ENCODE measurements at regions not wholly inside any gene's neighbourhood (a gene's known extent, or its start where the extent isn't known, plus 50 kb on each side); places are given as distances from the start of the nearest gene placed in this dataset.
"Not testable (repeated sequence)": the region's sequence is repeated elsewhere in the genome, so short reads cannot be mapped to it uniquely, and the experiment has no call there.

GRCh38 chr15:20305912-20306311, 235.7 kb downstream of the GOLGA6L6 start:
- H3K4me3 ChIP-seq (ENCODE audit: low read length); H3K4me1 ChIP-seq (ENCODE audit: insufficient read depth, low read length); H3K36me3 ChIP-seq (ENCODE audit: insufficient read depth, low read length); H2AFZ ChIP-seq (ENCODE audit: low read depth, low read length); H3K9me3 ChIP-seq (ENCODE audit: low read length); H3K27me3 ChIP-seq (ENCODE audit: insufficient read depth, low read length): not testable (repeated sequence)

- H3K36me3 ChIP-seq (ENCODE audit: insufficient read depth, low read length); H2AFZ ChIP-seq (ENCODE audit: low read depth, low read length); H3K9me3 ChIP-seq (ENCODE audit: low read length); H3K4me3 ChIP-seq (ENCODE audit: low read length); H3K4me1 ChIP-seq (ENCODE audit: insufficient read depth, low read length); H3K27me3 ChIP-seq (ENCODE audit: insufficient read depth, low read length): not testable (repeated sequence)
These were observed 236.6 kb downstream of the GOLGA6L6 start for GRCh38 chr15:20305015-20305465.

- not testable (repeated sequence) for H2AFZ ChIP-seq (ENCODE audit: low read depth, low read length); H3K9me3 ChIP-seq (ENCODE audit: low read length); H3K27me3 ChIP-seq (ENCODE audit: insufficient read depth, low read length); H3K4me1 ChIP-seq (ENCODE audit: insufficient read depth, low read length); H3K4me3 ChIP-seq (ENCODE audit: low read length); H3K36me3 ChIP-seq (ENCODE audit: insufficient read depth, low read length)
These were observed 237.2 kb downstream of the GOLGA6L6 start for GRCh38 chr15:20304282-20305014.

GRCh38 chr15:20303248-20304171, 238.1 kb downstream of the GOLGA6L6 start:
- H3K36me3 ChIP-seq (ENCODE audit: insufficient read depth, low read length); H2AFZ ChIP-seq (ENCODE audit: low read depth, low read length); H3K27me3 ChIP-seq (ENCODE audit: insufficient read depth, low read length); H3K9me3 ChIP-seq (ENCODE audit: low read length); H3K4me3 ChIP-seq (ENCODE audit: low read length); H3K4me1 ChIP-seq (ENCODE audit: insufficient read depth, low read length): not testable (repeated sequence)

- not testable (repeated sequence) for H3K4me3 ChIP-seq (ENCODE audit: low read length); H3K27me3 ChIP-seq (ENCODE audit: insufficient read depth, low read length); H3K36me3 ChIP-seq (ENCODE audit: insufficient read depth, low read length); H2AFZ ChIP-seq (ENCODE audit: low read depth, low read length); H3K9me3 ChIP-seq (ENCODE audit: low read length); H3K4me1 ChIP-seq (ENCODE audit: insufficient read depth, low read length)
These were observed 239.2 kb downstream of the GOLGA6L6 start for GRCh38 chr15:20302141-20303069.

- not testable (repeated sequence) for H3K4me3 ChIP-seq (ENCODE audit: low read length); H3K9me3 ChIP-seq (ENCODE audit: low read length); H3K4me1 ChIP-seq (ENCODE audit: insufficient read depth, low read length); H3K27me3 ChIP-seq (ENCODE audit: insufficient read depth, low read length); H2AFZ ChIP-seq (ENCODE audit: low read depth, low read length); H3K36me3 ChIP-seq (ENCODE audit: insufficient read depth, low read length)
These were observed 240.0 kb downstream of the GOLGA6L6 start for GRCh38 chr15:20301471-20302081.

GRCh38 chr15:20301041-20301390, 240.6 kb downstream of the GOLGA6L6 start:
- not testable (repeated sequence) for H3K9me3 ChIP-seq (ENCODE audit: low read length)

GRCh38 chr15:20300351-20301040, 241.1 kb downstream of the GOLGA6L6 start:
- H3K4me1 ChIP-seq (ENCODE audit: insufficient read depth, low read length); H3K9me3 ChIP-seq (ENCODE audit: low read length); H3K4me3 ChIP-seq (ENCODE audit: low read length): not testable (repeated sequence)

More at GRCh38 chr15:20301041-20301390, 240.6 kb downstream of the GOLGA6L6 start:
- not testable (repeated sequence) for H3K36me3 ChIP-seq (ENCODE audit: insufficient read depth, low read length); H3K27me3 ChIP-seq (ENCODE audit: insufficient read depth, low read length); H3K4me3 ChIP-seq (ENCODE audit: low read length); H3K4me1 ChIP-seq (ENCODE audit: insufficient read depth, low read length); H2AFZ ChIP-seq (ENCODE audit: low read depth, low read length)

GRCh38 chr15:20297603-20298123, 243.9 kb downstream of the GOLGA6L6 start:
- not testable (repeated sequence) for H3K36me3 ChIP-seq (ENCODE audit: insufficient read depth, low read length); H3K27me3 ChIP-seq (ENCODE audit: insufficient read depth, low read length); H3K4me3 ChIP-seq (ENCODE audit: low read length); H3K9me3 ChIP-seq (ENCODE audit: low read length); H3K4me1 ChIP-seq (ENCODE audit: insufficient read depth, low read length); H2AFZ ChIP-seq (ENCODE audit: low read depth, low read length)

More at GRCh38 chr15:20300351-20301040, 241.1 kb downstream of the GOLGA6L6 start:
- H3K36me3 ChIP-seq (ENCODE audit: insufficient read depth, low read length); H3K27me3 ChIP-seq (ENCODE audit: insufficient read depth, low read length); H2AFZ ChIP-seq (ENCODE audit: low read depth, low read length): not testable (repeated sequence)

GRCh38 chr15:20296261-20296660, 245.3 kb downstream of the GOLGA6L6 start:
- H3K9me3 ChIP-seq (ENCODE audit: low read length); H3K4me3 ChIP-seq (ENCODE audit: low read length); H3K4me1 ChIP-seq (ENCODE audit: insufficient read depth, low read length); H2AFZ ChIP-seq (ENCODE audit: low read depth, low read length); H3K36me3 ChIP-seq (ENCODE audit: insufficient read depth, low read length); H3K27me3 ChIP-seq (ENCODE audit: insufficient read depth, low read length): not testable (repeated sequence)

GRCh38 chr15:20295238-20295811, 246.3 kb downstream of the GOLGA6L6 start:
- no peaks in the 10 kb centered on the region for H3K27me3 ChIP-seq (ENCODE audit: insufficient read depth, low read length)
- no peak overlapping the region for H2AFZ ChIP-seq (ENCODE audit: low read depth, low read length)
- H3K4me1 ChIP-seq (ENCODE audit: insufficient read depth, low read length): no peaks in the 10 kb centered on the region
- no peaks in the 10 kb centered on the region for H3K9me3 ChIP-seq (ENCODE audit: low read length)
- H3K36me3 ChIP-seq (ENCODE audit: insufficient read depth, low read length): no peaks in the 10 kb centered on the region
- H3K4me3 ChIP-seq (ENCODE audit: low read length): no peak overlapping the region
